Activated T-helper 2 cell treated with anti-CD3 and anti-CD28 coated beads, Interferon-gamma antibody, Interleukin-2, Interleukin-4, amounts not matched to agents 10 μg/mL and 5 μg/mL and 100 μg/mL, durations not matched to agents 14 hours and 24 hours and 36 hours (primary cell): ENCODE measurements at regions not wholly inside any gene's neighbourhood (a gene's known extent, or its start where the extent isn't known, plus 50 kb on each side); places are given as distances from the start of the nearest gene placed in this dataset.

ENCODE experiments used
- DNase-seq: peaks from one replicate; pipeline ENCODE4 v3.0.0; 2021; ENCODE audit warnings: low spot score
- H3K27ac Mint-ChIP-seq: one replicate; pipeline ENCODE4 v1.8.0; 2021; ENCODE audit warnings: mixed read lengths
- H3K27me3 Mint-ChIP-seq: one replicate; pipeline ENCODE4 v1.8.0; 2021; ENCODE audit warnings: low read depth, mixed read lengths
- H3K36me3 Mint-ChIP-seq: one replicate; pipeline ENCODE4 v1.8.0; 2021; ENCODE audit warnings: low read depth, mixed read lengths
- H3K4me1 Mint-ChIP-seq: one replicate; pipeline ENCODE4 v1.8.0; 2021; ENCODE audit warnings: low read depth, mixed read lengths
- H3K4me3 Mint-ChIP-seq: one replicate; pipeline ENCODE4 v1.8.0; 2021; ENCODE audit warnings: low read depth, mild to moderate bottlenecking, moderate library complexity, mixed read lengths
- H3K9me3 Mint-ChIP-seq: one replicate; pipeline ENCODE4 v1.8.0; 2021; ENCODE audit warnings: mixed read lengths
- intact Hi-C: fragments of 100-400 bp; cut with micrococcal nuclease; formaldehyde crosslinking; loops from one replicate; pipeline ENCODE4 v1.15.1; 2023

DNA sequence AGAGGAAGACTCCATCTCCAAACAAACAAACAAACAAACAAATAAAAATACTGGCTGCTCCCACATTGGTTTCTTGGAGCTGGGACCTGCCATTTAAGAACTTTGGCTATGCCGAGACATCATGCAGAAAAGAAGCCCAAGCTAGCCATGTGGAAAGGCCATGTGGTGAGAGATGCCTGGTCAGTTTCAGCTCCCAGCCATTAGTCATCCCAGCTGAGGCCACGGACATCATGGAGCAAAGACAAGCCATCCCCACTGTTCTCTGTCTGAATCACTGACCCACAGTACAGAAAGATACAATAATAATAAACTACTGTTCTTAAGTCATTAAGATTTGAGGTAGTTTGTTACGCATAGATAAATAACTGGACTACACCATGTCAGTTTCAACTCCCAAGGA, 70.0 kb upstream of the PCBD1 start:
- H3K27me3 Mint-ChIP-seq, result no peaks in the 10 kb centered on the region
- no peak overlapping the region for H3K4me3 Mint-ChIP-seq
- DNase-seq, result no peak
- no peak overlapping the region for H3K27ac Mint-ChIP-seq
- no peaks in the 10 kb centered on the region for H3K9me3 Mint-ChIP-seq
- H3K4me1 Mint-ChIP-seq, result no peaks in the 10 kb centered on the region
- no peaks in the 10 kb centered on the region for H3K36me3 Mint-ChIP-seq
- intact Hi-C loops, result no loop called here

DNA sequence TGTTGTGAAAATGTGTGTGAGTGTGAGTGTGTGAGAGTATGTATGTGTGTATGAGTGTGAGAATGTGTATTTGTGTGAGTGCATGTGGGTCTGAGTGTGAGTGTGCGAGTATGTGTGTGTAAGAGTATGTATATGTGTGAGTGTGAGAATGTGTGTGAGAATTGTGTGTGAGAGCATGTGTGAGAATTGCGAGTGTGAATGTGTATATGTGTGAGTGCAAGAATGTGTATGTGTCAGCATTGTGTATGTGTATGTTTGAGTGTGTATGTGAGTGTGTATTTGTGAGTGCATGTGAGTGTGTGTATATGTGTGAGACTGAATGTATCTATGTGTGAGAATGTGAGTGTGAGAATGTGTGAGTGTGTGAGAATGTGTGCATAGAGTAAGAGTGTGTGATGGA, 72.0 kb upstream of the PCBD1 start:
- no peak overlapping the region for H3K4me3 Mint-ChIP-seq
- no peak overlapping the region for H3K27ac Mint-ChIP-seq
- H3K4me1 Mint-ChIP-seq, result no peaks in the 10 kb centered on the region
- no peaks in the 10 kb centered on the region for H3K36me3 Mint-ChIP-seq
- DNase-seq, result no peak
- intact Hi-C loops, result no loop called here
- H3K9me3 Mint-ChIP-seq, result no peaks in the 10 kb centered on the region
- H3K27me3 Mint-ChIP-seq, result no peaks in the 10 kb centered on the region

DNA sequence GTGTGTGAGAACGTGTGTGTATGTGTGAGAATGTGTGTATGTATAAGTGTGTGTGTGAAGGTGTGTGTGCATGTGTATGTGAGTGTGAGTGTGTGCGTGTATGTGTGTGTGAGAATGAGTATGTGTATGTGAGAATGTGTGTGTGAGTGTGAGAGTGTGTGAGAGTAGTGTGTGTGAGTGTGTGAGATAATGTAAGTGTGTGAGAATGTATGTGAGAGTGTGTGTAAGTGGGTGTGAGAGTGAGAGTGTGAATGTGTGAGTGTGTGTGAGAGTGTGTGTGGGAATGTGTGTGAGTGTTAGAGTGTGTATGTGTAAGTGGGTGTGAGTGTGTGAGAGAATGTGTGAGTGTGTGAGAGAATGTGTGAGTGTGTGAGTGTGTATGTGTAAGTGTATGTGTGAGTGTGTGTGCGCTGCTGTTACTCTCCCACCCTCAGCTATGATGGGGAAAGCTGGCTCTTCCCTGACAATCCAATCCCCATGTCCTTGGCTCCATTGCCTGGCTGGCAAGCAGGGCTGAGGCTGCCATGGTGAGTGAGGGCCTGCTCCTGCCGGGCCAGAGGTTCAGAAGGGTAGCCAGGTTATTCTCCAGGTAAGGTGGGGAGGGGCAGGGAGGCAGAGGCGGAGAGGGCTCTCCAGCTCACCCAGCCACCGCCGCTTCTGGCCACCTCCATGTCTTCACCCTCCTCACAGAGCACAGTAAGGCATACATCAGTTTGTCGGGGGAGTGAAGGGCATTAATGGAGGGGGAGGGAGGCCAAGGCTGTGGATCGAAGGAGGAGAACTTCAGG, 72.6 kb upstream of the PCBD1 start:
- intact Hi-C loops, result no loop called here
- no peak for DNase-seq
- no peak overlapping the region for H3K4me3 Mint-ChIP-seq
- no peaks in the 10 kb centered on the region for H3K27me3 Mint-ChIP-seq
- H3K27ac Mint-ChIP-seq, result no peak overlapping the region
- H3K9me3 Mint-ChIP-seq, result no peaks in the 10 kb centered on the region
- no peaks in the 10 kb centered on the region for H3K4me1 Mint-ChIP-seq
- H3K36me3 Mint-ChIP-seq, result no peaks in the 10 kb centered on the region

DNA sequence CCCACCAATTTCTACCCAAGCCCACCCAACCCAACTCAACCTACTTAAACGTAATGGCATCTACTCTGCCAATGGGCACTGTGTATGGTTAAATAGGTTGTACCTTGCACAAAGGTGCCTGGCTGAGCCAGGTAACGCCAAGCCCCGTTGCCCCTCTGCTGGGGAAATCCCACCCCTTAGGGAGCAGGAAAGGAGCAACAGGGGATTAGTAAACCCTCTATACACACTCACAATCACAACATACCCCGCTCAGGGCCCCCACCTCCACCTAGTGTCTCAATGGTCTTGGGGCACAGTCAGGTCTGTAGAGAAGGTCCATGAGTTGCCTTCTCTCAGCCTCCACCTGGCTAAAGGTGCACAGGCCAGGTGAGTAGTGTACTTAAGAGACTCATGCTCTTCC, 74.3 kb upstream of the PCBD1 start:
- no peaks in the 10 kb centered on the region for H3K36me3 Mint-ChIP-seq
- DNase-seq, result no peak
- H3K9me3 Mint-ChIP-seq, result no peaks in the 10 kb centered on the region
- intact Hi-C loops, result no loop called here
- H3K27ac Mint-ChIP-seq, result no peak overlapping the region
- no peaks in the 10 kb centered on the region for H3K27me3 Mint-ChIP-seq
- H3K4me3 Mint-ChIP-seq, result no peak overlapping the region
- no peaks in the 10 kb centered on the region for H3K4me1 Mint-ChIP-seq

DNA sequence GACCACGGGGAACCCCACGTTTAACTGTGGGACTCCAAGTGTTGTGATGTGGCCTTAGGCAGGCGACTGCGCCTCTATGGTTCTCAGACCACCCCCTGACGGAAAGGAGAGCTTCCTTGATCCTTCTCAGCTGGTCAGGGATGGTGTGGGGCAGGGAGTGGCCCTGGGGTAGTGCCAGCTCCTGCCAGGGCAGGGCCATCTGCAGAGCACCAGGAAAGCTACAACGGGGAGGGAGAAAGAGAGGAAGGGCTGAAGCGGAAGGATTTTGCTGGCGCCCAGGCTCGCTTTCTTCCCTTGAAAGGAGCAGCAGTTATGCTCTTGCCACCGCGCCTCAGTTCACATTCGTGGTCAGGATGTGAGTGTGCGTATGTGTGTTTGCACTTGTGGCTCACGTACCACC, 74.9 kb upstream of the PCBD1 start:
- no peak for DNase-seq
- Mint-ChIP-seq H3K9me3 (no peaks in the 10 kb centered on the region), H3K4me3 (no peak overlapping the region), H3K27me3 (no peaks in the 10 kb centered on the region), H3K36me3 (no peaks in the 10 kb centered on the region), H3K27ac (no peak overlapping the region), H3K4me1 (peaks cover 3% of the 10 kb centered on the region)
- intact Hi-C loops, result no loop called here

DNA sequence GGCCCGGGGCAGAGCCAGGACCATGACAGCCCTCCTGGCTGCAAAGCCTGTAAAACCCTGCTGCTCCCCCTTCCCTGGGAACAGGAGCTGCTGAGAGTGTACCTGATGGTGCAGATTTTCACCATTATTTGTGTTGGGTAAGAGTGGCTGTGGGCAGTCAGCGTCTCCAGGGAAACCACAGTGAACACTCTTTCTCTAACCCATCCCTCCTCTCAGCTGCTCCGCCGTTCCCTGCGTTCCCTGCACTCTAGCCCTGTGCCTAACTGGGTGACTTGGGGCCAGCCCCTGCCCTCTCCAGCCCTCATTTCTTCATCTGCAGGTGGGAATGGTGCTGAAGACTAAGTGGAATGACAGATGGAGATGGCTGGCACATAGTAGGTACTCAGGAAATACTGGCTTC, 75.9 kb upstream of the PCBD1 start:
- Mint-ChIP-seq H3K9me3 (no peaks in the 10 kb centered on the region), H3K4me3 (no peak overlapping the region), H3K27ac (no peak overlapping the region), H3K27me3 (no peaks in the 10 kb centered on the region), H3K36me3 (no peaks in the 10 kb centered on the region), H3K4me1 (peaks cover 4% of the 10 kb centered on the region)
- intact Hi-C loops, result no loop called here
- DNase-seq, result no peak

DNA sequence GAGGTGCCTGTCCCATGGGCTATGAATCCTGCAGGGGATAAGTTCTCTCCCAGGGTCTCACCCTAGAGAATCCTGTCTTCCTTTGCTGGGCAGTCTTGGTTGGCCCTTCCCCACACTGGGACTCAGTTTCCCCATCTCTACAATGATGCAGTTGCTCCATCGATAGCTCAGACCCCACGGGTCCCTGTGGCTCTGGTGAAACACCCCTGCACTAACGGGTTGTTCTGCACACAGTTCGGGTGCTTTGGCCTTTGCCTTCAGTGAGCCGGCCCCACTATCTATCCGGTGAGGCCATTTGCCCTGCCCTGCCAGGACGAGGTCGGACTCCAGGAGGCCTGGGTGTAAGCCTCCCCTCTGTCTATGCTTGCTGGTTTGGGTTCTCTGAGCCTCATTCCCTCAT, 76.5 kb upstream of the PCBD1 start:
- Mint-ChIP-seq H3K27me3 (no peaks in the 10 kb centered on the region), H3K27ac (no peak overlapping the region), H3K36me3 (no peaks in the 10 kb centered on the region), H3K4me1 (peaks cover 4% of the 10 kb centered on the region), H3K9me3 (no peaks in the 10 kb centered on the region), H3K4me3 (no peak overlapping the region)
- intact Hi-C loops, result no loop called here
- DNase-seq, result no peak

DNA sequence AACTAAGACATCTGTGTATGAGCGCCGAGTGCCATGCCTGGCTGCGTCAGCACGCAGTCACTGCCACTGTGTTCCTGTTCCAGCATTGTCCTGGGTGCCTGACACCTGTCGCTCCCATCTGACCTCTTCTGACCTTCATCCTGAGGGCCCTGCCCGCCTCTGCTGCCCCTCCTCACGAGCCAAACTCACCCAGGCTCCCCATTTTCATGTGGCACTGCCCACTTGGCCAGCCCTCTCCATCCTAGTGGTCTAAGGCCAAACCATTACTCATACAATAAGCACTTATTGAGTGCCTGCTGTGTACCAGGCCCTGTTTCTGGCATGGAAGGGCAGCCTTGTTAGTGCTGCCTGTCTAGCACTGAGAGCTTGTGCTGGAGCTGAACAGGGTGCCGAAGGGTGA, 77.2 kb upstream of the PCBD1 start:
- H3K27ac Mint-ChIP-seq, result no peak overlapping the region
- intact Hi-C loops, result no loop called here
- H3K36me3 Mint-ChIP-seq, result no peaks in the 10 kb centered on the region
- H3K9me3 Mint-ChIP-seq, result no peaks in the 10 kb centered on the region
- no peak overlapping the region for H3K4me3 Mint-ChIP-seq
- DNase-seq, result no peak
- no peaks in the 10 kb centered on the region for H3K27me3 Mint-ChIP-seq
- peaks cover 4% of the 10 kb centered on the region for H3K4me1 Mint-ChIP-seq

DNA sequence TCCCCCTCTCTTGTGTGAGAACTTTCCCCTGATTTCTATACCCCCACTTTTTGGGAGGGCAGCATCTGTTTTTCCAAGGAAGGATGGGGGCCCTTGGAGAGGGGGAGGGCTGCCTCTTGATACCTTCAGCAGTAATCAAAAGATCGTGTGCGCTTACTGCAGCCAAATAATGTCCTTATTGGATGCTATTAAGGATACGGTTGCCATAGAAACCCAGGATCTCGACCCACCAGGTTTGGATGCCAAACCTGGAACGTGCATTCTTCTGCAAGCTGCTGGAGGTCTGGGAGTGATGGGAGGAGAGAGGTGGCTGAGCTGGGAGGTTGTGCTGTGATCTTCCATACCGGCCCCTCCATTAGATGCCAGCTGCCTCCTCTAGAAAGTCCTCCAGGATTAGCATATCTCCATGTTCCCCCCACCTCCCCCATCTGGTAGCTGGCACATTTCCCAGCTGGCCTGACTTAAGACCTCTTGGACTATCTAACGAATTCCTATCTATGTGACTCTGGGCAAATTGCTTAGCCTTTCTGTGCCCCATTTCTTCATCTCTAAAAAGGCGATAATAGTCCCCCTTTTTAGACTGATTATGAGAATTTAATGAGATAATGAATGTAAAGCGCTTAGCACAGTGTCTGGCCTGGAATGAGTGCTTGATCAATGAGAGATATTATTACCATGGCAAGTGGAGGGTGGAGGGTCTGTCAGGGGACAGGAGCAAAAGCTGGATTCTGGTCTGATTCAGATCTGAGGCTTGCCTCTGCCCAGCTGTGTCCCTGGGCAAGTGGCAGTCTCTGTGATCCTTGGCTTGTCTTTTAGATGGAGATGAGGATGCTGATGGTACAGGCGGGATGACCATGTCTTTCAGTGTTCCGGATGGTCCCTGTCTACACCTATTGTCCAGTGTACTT, 78.5 kb upstream of the PCBD1 start:
- Mint-ChIP-seq H3K27ac (no peak overlapping the region), H3K4me1 (peaks cover 4% of the 10 kb centered on the region), H3K27me3 (peaks cover 2% of the 10 kb centered on the region), H3K36me3 (no peaks in the 10 kb centered on the region), H3K4me3 (no peak overlapping the region), H3K9me3 (no peaks in the 10 kb centered on the region)
- DNase-seq, result no peak
- intact Hi-C loops, result no loop called here

DNA sequence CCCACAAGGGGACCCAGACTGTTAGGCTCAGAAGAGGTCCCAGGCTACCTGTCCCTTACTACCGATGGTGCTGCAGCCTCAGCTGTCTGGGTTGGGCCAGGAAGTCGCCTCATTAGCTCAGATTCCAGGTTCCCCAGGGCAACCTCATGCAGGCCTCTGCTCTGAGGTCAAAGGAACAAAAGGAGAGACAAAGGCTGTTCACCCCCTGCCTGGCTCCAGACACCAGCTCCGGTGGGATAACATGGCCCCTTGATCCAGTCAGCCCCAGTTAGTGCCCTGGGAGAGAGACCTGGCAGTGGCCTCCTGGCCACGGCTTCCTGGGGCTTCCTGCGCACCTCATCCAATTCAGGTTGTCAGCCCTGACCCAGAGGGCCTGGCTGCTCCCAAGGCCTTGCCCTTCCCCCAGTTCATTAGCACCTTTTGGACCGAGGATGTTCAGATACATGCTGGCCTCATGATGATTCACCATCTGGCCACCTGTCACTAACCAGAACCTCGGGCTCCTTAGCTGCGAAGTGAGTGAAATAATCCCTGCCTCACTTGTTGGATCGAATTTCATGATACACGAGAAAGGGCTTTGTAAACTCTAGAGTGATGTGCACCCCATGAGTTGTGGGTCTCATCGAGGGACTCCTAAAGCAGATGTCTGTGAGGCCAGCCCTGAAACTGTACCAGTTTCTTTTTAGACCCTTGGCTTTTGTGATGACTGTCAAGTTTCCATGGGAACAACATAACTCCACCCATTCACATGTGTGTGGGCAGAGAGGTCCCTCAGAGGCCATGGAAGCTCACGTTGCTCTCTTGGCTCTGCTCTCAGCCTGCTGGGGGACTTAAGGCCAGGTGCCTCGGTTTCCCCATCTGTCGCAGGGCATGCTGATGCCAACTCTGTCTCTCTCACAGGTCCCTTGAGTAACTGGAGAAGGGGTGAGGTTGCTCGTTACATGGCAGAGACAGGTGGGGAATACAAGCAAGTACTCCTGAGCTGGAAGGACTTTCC, 79.5 kb upstream of the PCBD1 start:
- no peaks in the 10 kb centered on the region for H3K36me3 Mint-ChIP-seq
- peaks cover 7% of the 10 kb centered on the region for H3K27me3 Mint-ChIP-seq
- intact Hi-C loops, result no loop called here
- H3K27ac Mint-ChIP-seq, result no peak overlapping the region
- peaks cover 4% of the 10 kb centered on the region for H3K4me1 Mint-ChIP-seq
- no peaks in the 10 kb centered on the region for H3K9me3 Mint-ChIP-seq
- DNase-seq, result no peak
- no peak overlapping the region for H3K4me3 Mint-ChIP-seq

DNA sequence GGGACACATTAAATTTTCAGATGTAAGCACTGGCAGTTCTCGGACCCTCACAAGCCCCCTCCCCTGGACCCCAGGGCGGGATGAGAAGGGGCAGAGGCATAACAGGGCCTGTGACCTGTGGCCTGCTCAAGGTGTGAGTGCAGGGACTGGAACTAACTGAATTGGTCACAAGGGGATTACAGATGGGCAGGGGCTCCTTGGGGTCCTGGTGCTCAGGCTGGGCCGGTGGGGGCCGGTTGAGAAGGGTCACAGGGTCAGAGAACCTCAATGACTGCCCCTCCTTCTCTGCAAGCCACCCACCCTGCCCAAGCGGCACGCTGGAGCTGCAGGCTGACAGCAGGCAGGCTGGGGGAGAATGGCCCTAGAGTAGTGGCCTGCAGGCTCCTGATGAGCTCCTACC, 80.8 kb upstream of the PCBD1 start:
- H3K4me3 Mint-ChIP-seq, result no peak overlapping the region
- H3K9me3 Mint-ChIP-seq, result no peaks in the 10 kb centered on the region
- H3K4me1 Mint-ChIP-seq, result peaks cover 4% of the 10 kb centered on the region
- DNase-seq, result no peak
- intact Hi-C loops, result no loop called here
- H3K27me3 Mint-ChIP-seq, result peaks cover 9% of the 10 kb centered on the region
- no peaks in the 10 kb centered on the region for H3K36me3 Mint-ChIP-seq
- H3K27ac Mint-ChIP-seq, result no peak overlapping the region

DNA sequence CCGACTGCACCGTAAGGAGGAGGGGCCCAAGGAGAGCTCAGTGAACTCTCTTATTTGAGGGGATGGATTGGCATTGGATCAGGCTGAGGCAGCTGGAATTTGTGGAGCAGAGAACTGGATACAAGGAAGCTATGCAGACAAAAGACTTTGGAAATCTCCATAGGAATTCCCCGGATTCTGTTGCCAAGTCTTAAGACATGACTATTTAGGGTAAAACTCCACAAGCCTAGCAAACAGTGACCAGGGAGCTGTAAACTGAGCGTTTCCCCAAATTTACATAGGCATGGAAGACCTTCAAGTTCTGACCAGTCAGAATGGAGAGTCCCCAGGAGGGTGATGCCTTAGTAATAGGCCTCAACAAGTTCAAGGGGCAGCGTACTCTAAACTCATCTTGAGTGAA, 82.5 kb upstream of the PCBD1 start:
- DNase-seq, result no peak
- Mint-ChIP-seq H3K27me3 (peaks cover 9% of the 10 kb centered on the region), H3K9me3 (no peaks in the 10 kb centered on the region), H3K4me3 (no peak overlapping the region), H3K36me3 (no peaks in the 10 kb centered on the region), H3K27ac (no peak overlapping the region), H3K4me1 (peaks cover 4% of the 10 kb centered on the region)
- intact Hi-C loops, result no loop called here
